ENCODE measurements at regions not wholly inside any gene's neighbourhood (a gene's known extent, or its start where the extent isn't known, plus 50 kb on each side); places are given as distances from the start of the nearest gene placed in this dataset.

GRCh38 chr18:39406941-39407340, 1841.3 kb upstream of the CELF4 start:
- no peaks in the 10 kb centered on the region for H3K27me3 Mint-ChIP-seq
- DNase-seq (ENCODE audit: low spot score in 2 of 2), result no peak
- H3K4me3 Mint-ChIP-seq, result no peak overlapping the region
- H3K9me3 Mint-ChIP-seq, result peaks cover 23% of the 10 kb centered on the region
- ATAC-seq (replicated peaks; ENCODE audit: extremely low read depth, poor library complexity, severe bottlenecking), result no peak
- no peaks in the 10 kb centered on the region for H3K4me1 Mint-ChIP-seq
- no peaks in the 10 kb centered on the region for H3K36me3 Mint-ChIP-seq (ENCODE audit: insufficient read depth)
- H3K27ac Mint-ChIP-seq (ENCODE audit: low read depth), result no peak overlapping the region

- Mint-ChIP-seq H3K36me3 (ENCODE audit: insufficient read depth) (no peaks in the 10 kb centered on the region), H3K27me3 (no peaks in the 10 kb centered on the region), H3K9me3 (peaks cover 23% of the 10 kb centered on the region), H3K4me1 (no peaks in the 10 kb centered on the region), H3K4me3 (no peak overlapping the region), H3K27ac (ENCODE audit: low read depth) (no peak overlapping the region)
- ATAC-seq (replicated peaks; ENCODE audit: extremely low read depth, poor library complexity, severe bottlenecking) (no peak), DNase-seq (ENCODE audit: low spot score in 2 of 2) (no peak)
These were observed 1837.5 kb upstream of the CELF4 start for GRCh38 chr18:39403121-39403520.

GRCh38 chr18:39399662-39400061, 1834.1 kb upstream of the CELF4 start:
- no peak for ATAC-seq (replicated peaks; ENCODE audit: extremely low read depth, poor library complexity, severe bottlenecking)
- Mint-ChIP-seq H3K9me3 (peaks cover 10% of the 10 kb centered on the region), H3K4me1 (no peaks in the 10 kb centered on the region), H3K27me3 (no peaks in the 10 kb centered on the region), H3K4me3 (no peak overlapping the region), H3K27ac (ENCODE audit: low read depth) (no peak overlapping the region), H3K36me3 (ENCODE audit: insufficient read depth) (no peaks in the 10 kb centered on the region)
- DNase-seq (ENCODE audit: low spot score in 2 of 2), result no peak

GRCh38 chr18:39396168-39396567, 1830.6 kb upstream of the CELF4 start:
- no peaks in the 10 kb centered on the region for H3K27me3 Mint-ChIP-seq
- H3K27ac Mint-ChIP-seq (ENCODE audit: low read depth), result no peak overlapping the region
- peaks cover 29% of the 10 kb centered on the region for H3K9me3 Mint-ChIP-seq
- H3K36me3 Mint-ChIP-seq (ENCODE audit: insufficient read depth), result no peaks in the 10 kb centered on the region
- no peak overlapping the region for H3K4me3 Mint-ChIP-seq
- no peak for DNase-seq (ENCODE audit: low spot score in 2 of 2)
- H3K4me1 Mint-ChIP-seq, result no peaks in the 10 kb centered on the region
- no peak for ATAC-seq (replicated peaks; ENCODE audit: extremely low read depth, poor library complexity, severe bottlenecking)

- no peaks in the 10 kb centered on the region for H3K4me1 Mint-ChIP-seq
- DNase-seq (ENCODE audit: low spot score in 2 of 2) (no peak), ATAC-seq (replicated peaks; ENCODE audit: extremely low read depth, poor library complexity, severe bottlenecking) (no peak)
- H3K27ac Mint-ChIP-seq (ENCODE audit: low read depth), result no peak overlapping the region
- no peaks in the 10 kb centered on the region for H3K36me3 Mint-ChIP-seq (ENCODE audit: insufficient read depth)
- peaks cover 24% of the 10 kb centered on the region for H3K9me3 Mint-ChIP-seq
- H3K4me3 Mint-ChIP-seq, result no peak overlapping the region
- no peaks in the 10 kb centered on the region for H3K27me3 Mint-ChIP-seq
These were observed 1824.3 kb upstream of the CELF4 start for GRCh38 chr18:39389800-39390379.

- Mint-ChIP-seq H3K4me1 (no peaks in the 10 kb centered on the region), H3K27ac (ENCODE audit: low read depth) (no peak overlapping the region), H3K4me3 (no peak overlapping the region), H3K27me3 (no peaks in the 10 kb centered on the region), H3K9me3 (peaks cover 12% of the 10 kb centered on the region), H3K36me3 (ENCODE audit: insufficient read depth) (no peaks in the 10 kb centered on the region)
- ATAC-seq (replicated peaks; ENCODE audit: extremely low read depth, poor library complexity, severe bottlenecking) (no peak), DNase-seq (ENCODE audit: low spot score in 2 of 2) (no peak)
These were observed 1815.3 kb upstream of the CELF4 start for GRCh38 chr18:39380866-39381265.

- Mint-ChIP-seq H3K36me3 (ENCODE audit: insufficient read depth) (no peaks in the 10 kb centered on the region), H3K27ac (ENCODE audit: low read depth) (no peak overlapping the region), H3K9me3 (peaks cover 12% of the 10 kb centered on the region), H3K4me1 (no peaks in the 10 kb centered on the region), H3K4me3 (no peak overlapping the region), H3K27me3 (no peaks in the 10 kb centered on the region)
- DNase-seq (ENCODE audit: low spot score in 2 of 2), result no peak
- no peak for ATAC-seq (replicated peaks; ENCODE audit: extremely low read depth, poor library complexity, severe bottlenecking)
These were observed 1814.7 kb upstream of the CELF4 start for GRCh38 chr18:39380186-39380725.

- ATAC-seq (replicated peaks; ENCODE audit: extremely low read depth, poor library complexity, severe bottlenecking) (no peak), DNase-seq (ENCODE audit: low spot score in 2 of 2) (no peak)
- Mint-ChIP-seq H3K36me3 (ENCODE audit: insufficient read depth) (no peaks in the 10 kb centered on the region), H3K9me3 (peaks cover 21% of the 10 kb centered on the region), H3K4me1 (no peaks in the 10 kb centered on the region), H3K27me3 (no peaks in the 10 kb centered on the region), H3K4me3 (no peak overlapping the region), H3K27ac (ENCODE audit: low read depth) (no peak overlapping the region)
These were observed 1809.5 kb upstream of the CELF4 start for GRCh38 chr18:39375066-39375465.

- no peaks in the 10 kb centered on the region for H3K36me3 Mint-ChIP-seq (ENCODE audit: insufficient read depth)
- no peaks in the 10 kb centered on the region for H3K4me1 Mint-ChIP-seq
- DNase-seq (ENCODE audit: low spot score in 2 of 2) (no peak), ATAC-seq (replicated peaks; ENCODE audit: extremely low read depth, poor library complexity, severe bottlenecking) (no peak)
- no peaks in the 10 kb centered on the region for H3K27me3 Mint-ChIP-seq
- peaks cover 26% of the 10 kb centered on the region for H3K9me3 Mint-ChIP-seq
- H3K27ac Mint-ChIP-seq (ENCODE audit: low read depth), result no peak overlapping the region
- H3K4me3 Mint-ChIP-seq, result no peak overlapping the region
These were observed 1806.4 kb upstream of the CELF4 start for GRCh38 chr18:39371996-39372395.

GRCh38 chr18:39366656-39367055, 1801.1 kb upstream of the CELF4 start:
- ATAC-seq (replicated peaks; ENCODE audit: extremely low read depth, poor library complexity, severe bottlenecking) (no peak), DNase-seq (ENCODE audit: low spot score in 2 of 2) (no peak)

GRCh38 chr18:39365836-39366485, 1800.4 kb upstream of the CELF4 start:
- no peaks in the 10 kb centered on the region for H3K4me1 Mint-ChIP-seq
- ATAC-seq (replicated peaks; ENCODE audit: extremely low read depth, poor library complexity, severe bottlenecking) (no peak), DNase-seq (ENCODE audit: low spot score in 2 of 2) (no peak)
- H3K36me3 Mint-ChIP-seq (ENCODE audit: insufficient read depth), result no peaks in the 10 kb centered on the region
- H3K27me3 Mint-ChIP-seq, result no peaks in the 10 kb centered on the region
- no peak overlapping the region for H3K4me3 Mint-ChIP-seq
- no peak overlapping the region for H3K27ac Mint-ChIP-seq (ENCODE audit: low read depth)
- H3K9me3 Mint-ChIP-seq, result peaks cover 12% of the 10 kb centered on the region

More at GRCh38 chr18:39366656-39367055, 1801.1 kb upstream of the CELF4 start:
- H3K4me3 Mint-ChIP-seq, result no peak overlapping the region
- no peaks in the 10 kb centered on the region for H3K27me3 Mint-ChIP-seq
- no peaks in the 10 kb centered on the region for H3K4me1 Mint-ChIP-seq
- H3K36me3 Mint-ChIP-seq (ENCODE audit: insufficient read depth), result no peaks in the 10 kb centered on the region
- H3K27ac Mint-ChIP-seq (ENCODE audit: low read depth), result no peak overlapping the region
- H3K9me3 Mint-ChIP-seq, result peaks cover 18% of the 10 kb centered on the region

- Mint-ChIP-seq H3K27me3 (no peaks in the 10 kb centered on the region), H3K36me3 (ENCODE audit: insufficient read depth) (no peaks in the 10 kb centered on the region), H3K9me3 (no peaks in the 10 kb centered on the region), H3K4me3 (no peak overlapping the region), H3K27ac (ENCODE audit: low read depth) (no peak overlapping the region), H3K4me1 (no peaks in the 10 kb centered on the region)
- DNase-seq (ENCODE audit: low spot score in 2 of 2) (no peak), ATAC-seq (replicated peaks; ENCODE audit: extremely low read depth, poor library complexity, severe bottlenecking) (no peak)
These were observed 1794.5 kb upstream of the CELF4 start for GRCh38 chr18:39360072-39360471.

GRCh38 chr18:39359636-39360035, 1794.0 kb upstream of the CELF4 start:
- Mint-ChIP-seq H3K36me3 (ENCODE audit: insufficient read depth) (no peaks in the 10 kb centered on the region), H3K27me3 (no peaks in the 10 kb centered on the region), H3K27ac (ENCODE audit: low read depth) (no peak overlapping the region), H3K4me3 (no peak overlapping the region), H3K9me3 (no peaks in the 10 kb centered on the region), H3K4me1 (no peaks in the 10 kb centered on the region)
- no peak for DNase-seq (ENCODE audit: low spot score in 2 of 2)
- no peak for ATAC-seq (replicated peaks; ENCODE audit: extremely low read depth, poor library complexity, severe bottlenecking)

Data from central memory CD8-positive, alpha-beta T cell (primary cell).